ENCODE measurements at regions not wholly inside any gene's neighbourhood (a gene's known extent, or its start where the extent isn't known, plus 50 kb on each side); places are given as distances from the start of the nearest gene placed in this dataset.

DNA sequence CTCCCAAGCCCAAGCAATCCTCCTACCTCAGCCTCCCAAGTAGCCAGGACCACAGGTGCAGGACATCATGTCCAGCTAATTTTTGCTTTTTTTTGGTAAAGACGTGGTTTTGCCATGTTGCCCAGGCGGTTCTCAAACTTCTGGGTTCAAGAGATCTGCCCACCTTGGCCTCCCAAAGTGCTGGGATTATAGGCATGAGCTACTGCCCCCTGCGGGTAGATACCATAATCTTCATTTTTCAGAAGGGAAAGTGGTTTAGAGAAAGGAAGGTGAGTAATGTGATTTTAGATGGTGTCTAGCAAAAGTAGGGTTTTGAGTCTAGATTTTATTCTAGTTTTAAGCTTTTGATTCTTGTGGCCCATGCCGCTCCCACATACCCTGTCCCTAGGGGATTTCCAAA is 205.3 kb upstream of the CLNK start:
- TF ChIP-seq EZH2 (IDR thresholded peaks at IDR 0.05; ENCODE audit: low read depth), result no peak
- TF ChIP-seq, protein P1, sequence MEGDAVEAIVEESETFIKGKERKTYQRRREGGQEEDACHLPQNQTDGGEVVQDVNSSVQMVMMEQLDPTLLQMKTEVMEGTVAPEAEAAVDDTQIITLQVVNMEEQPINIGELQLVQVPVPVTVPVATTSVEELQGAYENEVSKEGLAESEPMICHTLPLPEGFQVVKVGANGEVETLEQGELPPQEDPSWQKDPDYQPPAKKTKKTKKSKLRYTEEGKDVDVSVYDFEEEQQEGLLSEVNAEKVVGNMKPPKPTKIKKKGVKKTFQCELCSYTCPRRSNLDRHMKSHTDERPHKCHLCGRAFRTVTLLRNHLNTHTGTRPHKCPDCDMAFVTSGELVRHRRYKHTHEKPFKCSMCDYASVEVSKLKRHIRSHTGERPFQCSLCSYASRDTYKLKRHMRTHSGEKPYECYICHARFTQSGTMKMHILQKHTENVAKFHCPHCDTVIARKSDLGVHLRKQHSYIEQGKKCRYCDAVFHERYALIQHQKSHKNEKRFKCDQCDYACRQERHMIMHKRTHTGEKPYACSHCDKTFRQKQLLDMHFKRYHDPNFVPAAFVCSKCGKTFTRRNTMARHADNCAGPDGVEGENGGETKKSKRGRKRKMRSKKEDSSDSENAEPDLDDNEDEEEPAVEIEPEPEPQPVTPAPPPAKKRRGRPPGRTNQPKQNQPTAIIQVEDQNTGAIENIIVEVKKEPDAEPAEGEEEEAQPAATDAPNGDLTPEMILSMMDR (conservative IDR thresholded peaks at IDR 0.05), result no peak
- no peaks in the 10 kb centered on the region for H3K9me2 ChIP-seq (ENCODE audit: insufficient read depth)
- H3K4me3 ChIP-seq, result no peak overlapping the region
- no peak overlapping the region for H2AFZ ChIP-seq
- DNase-seq, result no peak
- H3F3A ChIP-seq (ENCODE audit: insufficient read depth, low read depth), result no peaks in the 10 kb centered on the region
- H3K27ac ChIP-seq, result no peak overlapping the region
- no peaks in the 10 kb centered on the region for H4K20me1 ChIP-seq (ENCODE audit: insufficient read depth)
- H3K4me1 ChIP-seq (replicated peaks; ENCODE audit: insufficient read depth), result no peaks in the 10 kb centered on the region
- H3K4me2 ChIP-seq, result no peak overlapping the region
- POLR2A ChIA-PET (ENCODE audit: unreplicated experiment), result no interaction called here
- H3K27me3 ChIP-seq (ENCODE audit: insufficient read depth, low read depth), result no peaks in the 10 kb centered on the region
- no peaks in the 10 kb centered on the region for H3K36me3 ChIP-seq (ENCODE audit: low read depth)
- CTCF ChIA-PET, result no interaction called here
- no peaks in the 10 kb centered on the region for H3K79me2 ChIP-seq (ENCODE audit: low read depth)
- H3K9me3 ChIP-seq (ENCODE audit: insufficient read depth, low read depth), result no peaks in the 10 kb centered on the region
- intact Hi-C loops (cut with micrococcal nuclease; ENCODE audit: unreplicated experiment), result no loop called here
- BruUV-seq (replicated peaks), result no TSS peak

DNA sequence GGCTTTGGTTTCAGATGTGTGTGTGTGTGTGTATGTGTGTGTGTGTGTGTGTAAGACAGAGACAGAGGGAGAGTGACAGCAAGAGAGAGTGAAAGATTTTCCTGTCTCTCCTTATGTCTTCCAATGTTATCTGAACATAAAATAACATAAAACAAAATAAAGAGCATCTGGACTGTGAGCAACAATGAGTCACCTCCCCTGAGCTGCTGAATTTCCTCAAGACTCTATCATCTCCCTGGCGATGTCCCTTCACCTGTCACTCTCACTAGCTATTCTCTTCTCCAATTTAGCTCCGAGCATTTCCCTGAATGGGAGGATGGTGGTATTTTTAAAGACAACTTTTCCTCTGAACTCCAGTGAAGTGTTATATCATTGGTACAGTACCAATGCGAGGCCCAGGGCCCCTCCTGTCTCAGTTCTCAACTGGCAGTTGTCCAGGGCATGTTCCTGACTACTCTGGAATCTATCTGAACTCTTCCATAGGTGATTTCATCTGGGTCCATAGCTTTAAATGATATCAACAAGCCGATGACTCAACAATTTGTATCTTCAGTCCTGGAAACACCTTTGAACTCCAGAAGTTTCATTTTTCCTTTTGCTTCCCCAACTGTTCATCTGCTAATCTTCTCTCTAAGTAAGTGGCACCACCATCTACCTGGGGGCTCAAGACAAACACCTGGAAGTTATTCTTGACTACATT is 195.0 kb upstream of the CLNK start:
- no peaks in the 10 kb centered on the region for H3F3A ChIP-seq (ENCODE audit: insufficient read depth, low read depth)
- intact Hi-C loops (cut with micrococcal nuclease; ENCODE audit: unreplicated experiment), result no loop called here
- H4K20me1 ChIP-seq (ENCODE audit: insufficient read depth), result no peaks in the 10 kb centered on the region
- DNase-seq, result no peak
- H3K79me2 ChIP-seq (ENCODE audit: low read depth), result no peaks in the 10 kb centered on the region
- TF ChIP-seq EZH2 (IDR thresholded peaks at IDR 0.05; ENCODE audit: low read depth), result no peak
- TF ChIP-seq, protein P1 (conservative IDR thresholded peaks at IDR 0.05), result no peak
- H3K9me3 ChIP-seq (ENCODE audit: insufficient read depth, low read depth), result no peaks in the 10 kb centered on the region
- H3K27me3 ChIP-seq (ENCODE audit: insufficient read depth, low read depth), result no peaks in the 10 kb centered on the region
- ChIA-PET CTCF (no interaction called here), POLR2A (ENCODE audit: unreplicated experiment) (no interaction called here)
- H3K9me2 ChIP-seq (ENCODE audit: insufficient read depth), result no peaks in the 10 kb centered on the region
- H3K27ac ChIP-seq, result no peak overlapping the region
- H3K4me1 ChIP-seq (replicated peaks; ENCODE audit: insufficient read depth), result no peaks in the 10 kb centered on the region
- H3K4me3 ChIP-seq, result no peak overlapping the region
- no peaks in the 10 kb centered on the region for H3K36me3 ChIP-seq (ENCODE audit: low read depth)
- no TSS peak for BruUV-seq (replicated peaks)
- H3K4me2 ChIP-seq, result no peak overlapping the region
- H2AFZ ChIP-seq, result no peak overlapping the region

DNA sequence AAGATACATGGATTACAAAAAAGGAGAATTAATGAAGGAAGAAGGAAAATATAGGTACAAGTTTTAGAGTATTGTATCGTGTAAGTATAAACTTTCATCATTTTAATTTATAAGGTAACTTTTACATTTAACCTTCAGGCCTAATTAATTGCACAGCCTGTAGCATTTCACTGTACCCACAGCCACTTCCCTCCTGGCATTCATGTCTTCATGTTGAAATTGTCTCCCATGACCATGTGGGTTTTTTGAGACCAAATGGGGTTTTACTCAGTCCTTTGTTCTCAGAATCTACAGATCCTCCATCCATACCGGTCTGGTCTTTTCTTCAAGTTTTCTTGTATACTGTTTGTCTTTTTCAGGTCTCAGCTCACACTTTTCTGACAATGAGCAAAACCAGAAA is 194.3 kb upstream of the CLNK start:
- intact Hi-C loops (cut with micrococcal nuclease; ENCODE audit: unreplicated experiment), result no loop called here
- Histone ChIP-seq H3K9me2 (ENCODE audit: insufficient read depth) (no peaks in the 10 kb centered on the region), H3K4me1 (replicated peaks; ENCODE audit: insufficient read depth) (no peaks in the 10 kb centered on the region), H3K36me3 (ENCODE audit: low read depth) (no peaks in the 10 kb centered on the region), H3K4me2 (no peak overlapping the region), H2AFZ (no peak overlapping the region), H3F3A (ENCODE audit: insufficient read depth, low read depth) (no peaks in the 10 kb centered on the region), H3K27me3 (ENCODE audit: insufficient read depth, low read depth) (no peaks in the 10 kb centered on the region), H4K20me1 (ENCODE audit: insufficient read depth) (no peaks in the 10 kb centered on the region), H3K79me2 (ENCODE audit: low read depth) (no peaks in the 10 kb centered on the region), H3K9me3 (ENCODE audit: insufficient read depth, low read depth) (no peaks in the 10 kb centered on the region), H3K27ac (no peak overlapping the region), H3K4me3 (no peak overlapping the region)
- POLR2A ChIA-PET (ENCODE audit: unreplicated experiment), result no interaction called here
- BruUV-seq (replicated peaks), result no TSS peak
- no peak for DNase-seq
- no peak for TF ChIP-seq EZH2 (IDR thresholded peaks at IDR 0.05; ENCODE audit: low read depth)
- TF ChIP-seq, protein P1 (conservative IDR thresholded peaks at IDR 0.05), result no peak
- CTCF ChIA-PET, result no interaction called here
